Left ventricle myocardium inferior (tissue), 1 donor: ENCODE measurements at regions not wholly inside any gene's neighbourhood (a gene's known extent, or its start where the extent isn't known, plus 50 kb on each side); places are given as distances from the start of the nearest gene placed in this dataset.

ENCODE experiments used
- DNase-seq: peaks from one replicate; pipeline ENCODE4 v3.0.0-alpha.2; 2020
- H3K27ac ChIP-seq: fragments of 200-600 bp; replicated peaks from 2 replicates; pipeline ENCODE4 v1.8.0; 2021
- H3K27me3 ChIP-seq: fragments of 200-600 bp; 2 replicates; pipeline ENCODE4 v1.8.0; 2021; ENCODE audit warnings: low read depth
- H3K36me3 ChIP-seq: fragments of 200-600 bp; 2 replicates; pipeline ENCODE4 v1.8.0; 2021
- H3K4me1 ChIP-seq: fragments of 200-600 bp; 2 replicates; pipeline ENCODE4 v1.8.0; 2021
- H3K4me3 ChIP-seq: fragments of 200-600 bp; 2 replicates; pipeline ENCODE4 v1.8.0; 2021; ENCODE audit warnings: mild to moderate bottlenecking, moderate library complexity
- H3K9me3 ChIP-seq: fragments of 200-600 bp; replicated peaks from 2 replicates; pipeline ENCODE4 v1.8.0; 2021
- intact Hi-C: fragments of 100-400 bp; cut with micrococcal nuclease; formaldehyde crosslinking; loops from one replicate; pipeline ENCODE4 v1.11.0; 2022
- TF ChIP-seq, protein P1 (sequence below): fragments of 200-600 bp; IDR thresholded peaks from 2 replicates; pipeline ENCODE4 v1.8.0; 2021; ENCODE audit warnings: antibody characterized with exemption, mild to moderate bottlenecking, borderline replicate concordance
- donor health status: DM: no; HTN: yes; CAD: no; lungs with severe emphysema.

- Histone ChIP-seq H3K9me3 (peaks cover 18% of the 10 kb centered on the region), H3K36me3 (no peaks in the 10 kb centered on the region), H3K4me3 (no peak overlapping the region), H3K4me1 (peaks cover 5% of the 10 kb centered on the region), H3K27ac (no peak overlapping the region), H3K27me3 (peaks cover 65% of the 10 kb centered on the region)
- TF ChIP-seq, protein P1, sequence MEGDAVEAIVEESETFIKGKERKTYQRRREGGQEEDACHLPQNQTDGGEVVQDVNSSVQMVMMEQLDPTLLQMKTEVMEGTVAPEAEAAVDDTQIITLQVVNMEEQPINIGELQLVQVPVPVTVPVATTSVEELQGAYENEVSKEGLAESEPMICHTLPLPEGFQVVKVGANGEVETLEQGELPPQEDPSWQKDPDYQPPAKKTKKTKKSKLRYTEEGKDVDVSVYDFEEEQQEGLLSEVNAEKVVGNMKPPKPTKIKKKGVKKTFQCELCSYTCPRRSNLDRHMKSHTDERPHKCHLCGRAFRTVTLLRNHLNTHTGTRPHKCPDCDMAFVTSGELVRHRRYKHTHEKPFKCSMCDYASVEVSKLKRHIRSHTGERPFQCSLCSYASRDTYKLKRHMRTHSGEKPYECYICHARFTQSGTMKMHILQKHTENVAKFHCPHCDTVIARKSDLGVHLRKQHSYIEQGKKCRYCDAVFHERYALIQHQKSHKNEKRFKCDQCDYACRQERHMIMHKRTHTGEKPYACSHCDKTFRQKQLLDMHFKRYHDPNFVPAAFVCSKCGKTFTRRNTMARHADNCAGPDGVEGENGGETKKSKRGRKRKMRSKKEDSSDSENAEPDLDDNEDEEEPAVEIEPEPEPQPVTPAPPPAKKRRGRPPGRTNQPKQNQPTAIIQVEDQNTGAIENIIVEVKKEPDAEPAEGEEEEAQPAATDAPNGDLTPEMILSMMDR, result no peak
- intact Hi-C loops, result no loop called here
- no peak for DNase-seq
These were observed 106.8 kb upstream of the SEC14L1 start for GRCh38 chr17:77033892-77034404.

DNA sequence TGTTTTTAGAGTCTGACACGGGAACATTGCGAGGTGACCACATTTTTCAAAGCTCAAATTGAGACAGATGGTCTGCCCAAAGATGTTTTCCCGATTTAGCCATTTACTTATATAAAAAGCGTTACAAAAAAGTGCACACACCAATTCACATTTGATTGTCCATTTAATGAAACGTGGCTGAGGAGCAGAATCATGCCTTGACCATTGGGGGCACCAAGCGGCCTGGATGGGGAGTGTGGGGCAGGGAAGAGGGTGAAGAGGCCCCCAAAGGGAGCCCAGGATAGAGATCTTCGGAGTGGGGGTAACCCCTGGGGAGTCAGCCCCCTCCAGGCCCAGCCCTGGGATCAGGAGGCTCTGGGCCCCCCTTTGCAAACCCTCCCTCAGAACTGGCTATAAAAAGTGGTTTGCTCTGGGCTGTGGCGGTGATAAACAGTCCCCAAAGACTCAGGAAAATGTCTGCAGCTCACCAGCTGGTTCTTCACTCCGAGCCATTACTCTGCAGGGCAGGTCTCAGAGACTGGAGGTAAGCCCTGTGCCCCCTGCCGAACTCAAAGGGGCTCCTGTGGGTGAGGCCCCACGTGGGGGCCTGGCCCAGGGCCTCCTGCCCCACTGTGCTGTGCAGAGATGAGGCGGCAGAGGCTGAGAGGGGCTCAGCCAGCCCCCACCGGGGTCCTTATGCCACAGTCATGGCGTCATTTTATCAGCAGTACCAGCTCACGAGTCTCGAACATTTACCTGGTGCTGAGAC lies 105.9 kb upstream of the SEC14L1 start:
- H3K4me3 ChIP-seq, result no peak overlapping the region
- DNase-seq, result no peak
- no peak overlapping the region for H3K27ac ChIP-seq
- intact Hi-C loops, result no loop called here
- peaks cover 5% of the 10 kb centered on the region for H3K4me1 ChIP-seq
- H3K36me3 ChIP-seq, result no peaks in the 10 kb centered on the region
- TF ChIP-seq, protein P1, result no peak
- peaks cover 74% of the 10 kb centered on the region for H3K27me3 ChIP-seq
- H3K9me3 ChIP-seq, result peaks cover 18% of the 10 kb centered on the region

DNA sequence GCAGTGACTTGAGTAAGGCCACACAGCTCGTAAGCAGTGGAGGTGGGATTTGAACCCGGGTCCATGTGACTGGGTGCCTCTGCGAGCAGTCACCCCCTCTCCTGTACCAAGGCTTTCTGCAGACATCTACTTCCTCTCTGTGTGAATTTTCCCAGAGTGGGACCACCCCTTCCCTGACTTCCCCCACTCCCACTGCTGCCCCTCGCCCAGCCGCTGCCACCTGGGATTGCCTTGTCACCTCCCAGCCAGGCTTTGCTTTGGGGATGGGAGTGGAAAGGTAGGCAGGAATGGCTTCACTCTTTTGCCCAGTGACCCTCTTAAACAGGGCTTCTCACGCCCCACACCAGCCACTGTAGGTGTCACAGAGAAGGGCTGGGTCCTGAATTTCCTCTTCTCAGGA lies 105.2 kb upstream of the SEC14L1 start:
- no peak overlapping the region for H3K4me3 ChIP-seq
- H3K27me3 ChIP-seq, result peaks cover 74% of the 10 kb centered on the region
- TF ChIP-seq, protein P1, result no peak
- peaks cover 5% of the 10 kb centered on the region for H3K4me1 ChIP-seq
- no peaks in the 10 kb centered on the region for H3K36me3 ChIP-seq
- H3K27ac ChIP-seq, result no peak overlapping the region
- intact Hi-C loops, result no loop called here
- no peak for DNase-seq
- H3K9me3 ChIP-seq, result peaks cover 18% of the 10 kb centered on the region

- intact Hi-C loops, result no loop called here
- H3K4me3 ChIP-seq, result no peak overlapping the region
- H3K9me3 ChIP-seq, result peaks cover 12% of the 10 kb centered on the region
- H3K36me3 ChIP-seq, result no peaks in the 10 kb centered on the region
- DNase-seq, result no peak
- no peak overlapping the region for H3K27ac ChIP-seq
- TF ChIP-seq, protein P1, result no peak
- H3K4me1 ChIP-seq, result peaks cover 5% of the 10 kb centered on the region
- peaks cover 74% of the 10 kb centered on the region for H3K27me3 ChIP-seq
These were observed 104.5 kb upstream of the SEC14L1 start for GRCh38 chr17:77036136-77036840.

DNA sequence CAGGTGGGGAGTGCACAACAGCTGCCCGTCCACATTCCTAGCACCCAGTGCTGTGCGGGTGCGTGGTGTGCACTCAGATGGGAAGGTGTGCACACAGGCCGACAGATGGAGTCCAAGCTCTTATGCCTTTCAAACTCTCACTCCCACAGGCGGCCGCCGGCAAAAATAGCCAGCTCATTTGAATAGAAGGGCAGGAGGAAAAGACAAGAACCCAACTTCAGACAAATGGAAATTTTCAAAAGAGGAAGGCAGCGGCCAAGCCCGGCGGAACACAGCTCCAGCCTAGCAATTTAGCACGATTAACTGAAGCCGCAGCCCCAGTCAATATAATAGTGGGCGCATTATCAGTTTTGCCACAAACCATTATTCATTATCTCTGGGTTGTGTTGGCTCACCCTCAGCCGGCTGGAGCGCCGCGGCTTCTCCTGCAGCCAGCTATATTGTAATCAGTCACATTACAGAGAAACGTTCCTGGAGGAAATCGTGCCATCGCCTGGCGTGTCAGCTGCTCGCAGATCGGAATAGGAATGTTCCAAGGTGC lies 103.9 kb upstream of the SEC14L1 start:
- Histone ChIP-seq H3K4me1 (peaks cover 5% of the 10 kb centered on the region), H3K36me3 (no peaks in the 10 kb centered on the region), H3K27ac (no peak overlapping the region), H3K9me3 (peaks cover 6% of the 10 kb centered on the region), H3K4me3 (peak overlapping the region; percentile 43), H3K27me3 (peaks cover 69% of the 10 kb centered on the region)
- DNase-seq, result peak; percentile 18
- TF ChIP-seq, protein P1, result no peak
- intact Hi-C loops, result no loop called here
